ENCODE measurements at regions not wholly inside any gene's neighbourhood (a gene's known extent, or its start where the extent isn't known, plus 50 kb on each side); places are given as distances from the start of the nearest gene placed in this dataset.

GRCh38 chr13:109533350-109533749 lies 253.0 kb downstream of the IRS2 start (continued):
- TF ChIP-seq, protein P1, sequence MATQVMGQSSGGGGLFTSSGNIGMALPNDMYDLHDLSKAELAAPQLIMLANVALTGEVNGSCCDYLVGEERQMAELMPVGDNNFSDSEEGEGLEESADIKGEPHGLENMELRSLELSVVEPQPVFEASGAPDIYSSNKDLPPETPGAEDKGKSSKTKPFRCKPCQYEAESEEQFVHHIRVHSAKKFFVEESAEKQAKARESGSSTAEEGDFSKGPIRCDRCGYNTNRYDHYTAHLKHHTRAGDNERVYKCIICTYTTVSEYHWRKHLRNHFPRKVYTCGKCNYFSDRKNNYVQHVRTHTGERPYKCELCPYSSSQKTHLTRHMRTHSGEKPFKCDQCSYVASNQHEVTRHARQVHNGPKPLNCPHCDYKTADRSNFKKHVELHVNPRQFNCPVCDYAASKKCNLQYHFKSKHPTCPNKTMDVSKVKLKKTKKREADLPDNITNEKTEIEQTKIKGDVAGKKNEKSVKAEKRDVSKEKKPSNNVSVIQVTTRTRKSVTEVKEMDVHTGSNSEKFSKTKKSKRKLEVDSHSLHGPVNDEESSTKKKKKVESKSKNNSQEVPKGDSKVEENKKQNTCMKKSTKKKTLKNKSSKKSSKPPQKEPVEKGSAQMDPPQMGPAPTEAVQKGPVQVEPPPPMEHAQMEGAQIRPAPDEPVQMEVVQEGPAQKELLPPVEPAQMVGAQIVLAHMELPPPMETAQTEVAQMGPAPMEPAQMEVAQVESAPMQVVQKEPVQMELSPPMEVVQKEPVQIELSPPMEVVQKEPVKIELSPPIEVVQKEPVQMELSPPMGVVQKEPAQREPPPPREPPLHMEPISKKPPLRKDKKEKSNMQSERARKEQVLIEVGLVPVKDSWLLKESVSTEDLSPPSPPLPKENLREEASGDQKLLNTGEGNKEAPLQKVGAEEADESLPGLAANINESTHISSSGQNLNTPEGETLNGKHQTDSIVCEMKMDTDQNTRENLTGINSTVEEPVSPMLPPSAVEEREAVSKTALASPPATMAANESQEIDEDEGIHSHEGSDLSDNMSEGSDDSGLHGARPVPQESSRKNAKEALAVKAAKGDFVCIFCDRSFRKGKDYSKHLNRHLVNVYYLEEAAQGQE (IDR thresholded peaks at IDR 0.05; ENCODE audit: low read depth, low read length) = no peak
- no peak for TF ChIP-seq IKZF2 (IDR thresholded peaks at IDR 0.05)
- TF ChIP-seq MEF2A (IDR thresholded peaks at IDR 0.05; ENCODE audit: insufficient read depth, low read depth, low read length) = no peak
- TF ChIP-seq, protein P2, sequence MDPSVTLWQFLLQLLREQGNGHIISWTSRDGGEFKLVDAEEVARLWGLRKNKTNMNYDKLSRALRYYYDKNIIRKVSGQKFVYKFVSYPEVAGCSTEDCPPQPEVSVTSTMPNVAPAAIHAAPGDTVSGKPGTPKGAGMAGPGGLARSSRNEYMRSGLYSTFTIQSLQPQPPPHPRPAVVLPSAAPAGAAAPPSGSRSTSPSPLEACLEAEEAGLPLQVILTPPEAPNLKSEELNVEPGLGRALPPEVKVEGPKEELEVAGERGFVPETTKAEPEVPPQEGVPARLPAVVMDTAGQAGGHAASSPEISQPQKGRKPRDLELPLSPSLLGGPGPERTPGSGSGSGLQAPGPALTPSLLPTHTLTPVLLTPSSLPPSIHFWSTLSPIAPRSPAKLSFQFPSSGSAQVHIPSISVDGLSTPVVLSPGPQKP (IDR thresholded peaks at IDR 0.05; ENCODE audit: low read depth, low read length) = no peak
- no peak for TF ChIP-seq YBX1 (IDR thresholded peaks at IDR 0.05)
- TF ChIP-seq E2F4 (IDR thresholded peaks at IDR 0.05; ENCODE audit: low read depth, low read length) = no peak

- SMC1A ChIA-PET (ENCODE audit: uncharacterized antibody, unreplicated experiment) = no interaction called here
- TF ChIP-seq JUND (IDR thresholded peaks at IDR 0.05; ENCODE audit: low read depth, low read length) (no peak), NFYB (IDR thresholded peaks at IDR 0.05; ENCODE audit: insufficient read depth, low read depth, low read length) (no peak), NR2C2 (IDR thresholded peaks at IDR 0.05; ENCODE audit: borderline replicate concordance, control insufficient read depth, insufficient read length, low read depth) (no peak), MTA3 (IDR thresholded peaks at IDR 0.05; ENCODE audit: borderline replicate concordance, low read length) (no peak), CBX5 (IDR thresholded peaks at IDR 0.05; ENCODE audit: low read depth) (no peak), SMAD5 (IDR thresholded peaks at IDR 0.05; ENCODE audit: low read depth) (no peak), MTA2 (IDR thresholded peaks at IDR 0.05; ENCODE audit: low read depth) (no peak), BCL11A (IDR thresholded peaks at IDR 0.05; ENCODE audit: low read depth, low read length) (no peak), POLR2A (IDR thresholded peaks at IDR 0.05; ENCODE audit: low read depth, low read length) (no peak), BRCA1 (IDR thresholded peaks at IDR 0.05; ENCODE audit: low read depth, low read length) (no peak), IKZF2 (IDR thresholded peaks at IDR 0.05) (no peak), GATAD2B (conservative IDR thresholded peaks at IDR 0.05; ENCODE audit: low read depth) (no peak)
- TF ChIP-seq, protein P3, sequence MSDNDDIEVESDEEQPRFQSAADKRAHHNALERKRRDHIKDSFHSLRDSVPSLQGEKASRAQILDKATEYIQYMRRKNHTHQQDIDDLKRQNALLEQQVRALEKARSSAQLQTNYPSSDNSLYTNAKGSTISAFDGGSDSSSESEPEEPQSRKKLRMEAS (IDR thresholded peaks at IDR 0.05; ENCODE audit: low read depth, low read length) = no peak
Observed at GRCh38 chr13:109529964-109530363, 256.4 kb downstream of the IRS2 start.

More at GRCh38 chr13:109529964-109530363, 256.4 kb downstream of the IRS2 start:
- Histone ChIP-seq H3K27ac (ENCODE audit: control insufficient read depth, insufficient read depth) (no peak overlapping the region), H3K4me3 (no peak overlapping the region), H3K9me3 (replicated peaks; ENCODE audit: control insufficient read depth, insufficient read depth, low read length) (no peaks in the 10 kb centered on the region), H3K36me3 (ENCODE audit: control insufficient read depth in 2 of 2, insufficient read depth in 2 of 2, low read length in 1 of 2) (no peaks in the 10 kb centered on the region), H2AFZ (ENCODE audit: control insufficient read depth, low read depth, low read length) (no peak overlapping the region), H3K27me3 (replicated peaks in 1 of 2; ENCODE audit: control insufficient read depth in 2 of 2, insufficient read depth in 2 of 2, low read length in 1 of 2) (no peaks in the 10 kb centered on the region), H3K9ac (ENCODE audit: control insufficient read depth, insufficient read depth, low read length) (no peak overlapping the region), H3K4me2 (ENCODE audit: control insufficient read depth, insufficient read depth) (no peak overlapping the region), H3K4me1 (ENCODE audit: control insufficient read depth, insufficient read depth, low read length) (no peaks in the 10 kb centered on the region), H4K20me1 (ENCODE audit: control insufficient read depth, insufficient read depth) (no peaks in the 10 kb centered on the region), H3K79me2 (ENCODE audit: control insufficient read depth, insufficient read depth, low read length) (no peaks in the 10 kb centered on the region)
- no peak for DNase-seq (ENCODE audit: low read depth, low spot score)
- ChIA-PET POLR2A (no interaction called here), CTCF (no interaction called here), RAD21 (ENCODE audit: unreplicated experiment) (no interaction called here)
- no peak for FAIRE-seq
- intact Hi-C loops (cut with micrococcal nuclease; ENCODE audit: unreplicated experiment) (no loop called here), in situ Hi-C loops (cut with MboI) (no loop called here)
- BruUV-seq (replicated peaks) = no TSS peak
- ATAC-seq = no peak
- WGBS (ENCODE audit: insufficient coverage, insufficient replicate concordance, low lambda C conversion rate, missing lambda C conversion rate) = 18% methylated on average over 5 of the region's 5 CpGs

All from GM12878 (cell line).